NCI-H146 (cell line): ENCODE measurements at regions not wholly inside any gene's neighbourhood (a gene's known extent, or its start where the extent isn't known, plus 50 kb on each side); places are given as distances from the start of the nearest gene placed in this dataset.

ENCODE experiments used
- DNase-seq: peaks from one replicate; lab custom pipeline; 2025; lab: John Stamatoyannopoulos, UW

DNA sequence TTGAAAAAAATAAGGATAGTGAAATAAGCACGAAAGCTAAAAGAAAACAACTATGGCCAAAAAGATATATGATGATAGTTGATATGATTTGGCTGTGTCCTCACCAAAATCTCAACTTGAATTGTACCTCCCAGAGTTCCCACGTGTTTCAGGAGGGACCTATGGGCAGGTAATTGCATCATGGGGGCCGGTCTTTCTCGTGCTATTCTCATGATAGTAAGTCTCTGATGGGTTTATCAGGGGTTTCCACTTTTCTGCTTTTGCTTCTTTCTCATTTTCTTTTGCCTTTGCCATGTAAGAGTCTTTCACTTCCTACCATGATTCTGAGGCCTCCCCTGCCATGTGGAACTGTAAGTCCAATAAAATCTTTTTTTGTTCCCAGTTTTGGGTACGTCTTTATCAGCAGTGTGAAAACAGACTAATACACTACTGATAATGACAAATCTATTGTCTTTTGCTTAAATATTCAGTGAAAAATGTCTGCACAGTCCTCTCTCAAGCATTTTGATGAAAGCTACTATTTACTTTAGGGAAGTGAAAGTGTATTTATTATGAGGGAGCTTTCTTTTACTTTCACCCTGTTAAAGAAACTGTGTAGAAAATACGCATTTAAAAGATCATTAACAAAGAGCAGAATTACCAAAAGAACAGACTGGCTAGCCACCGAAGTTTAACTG, 389.1 kb downstream of the HTR1B start:
- DNase-seq, result no peak

DNA sequence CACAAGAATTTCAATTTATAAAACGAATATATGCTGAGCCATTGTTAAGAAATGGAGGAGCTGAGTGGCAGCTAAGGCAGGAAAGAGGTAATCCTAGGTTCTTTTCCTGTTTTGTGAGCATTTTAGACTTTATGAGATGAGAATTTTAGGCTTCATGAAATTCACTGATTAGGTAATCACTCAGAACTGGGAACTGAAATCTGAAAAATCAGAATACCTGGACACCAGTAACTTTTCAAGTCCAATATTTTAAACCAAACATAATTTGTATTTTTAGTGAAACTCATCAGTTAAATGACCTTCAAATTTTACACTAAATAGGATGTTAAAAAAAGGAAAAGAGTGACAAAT, 389.9 kb downstream of the HTR1B start:
- no peak for DNase-seq

DNA sequence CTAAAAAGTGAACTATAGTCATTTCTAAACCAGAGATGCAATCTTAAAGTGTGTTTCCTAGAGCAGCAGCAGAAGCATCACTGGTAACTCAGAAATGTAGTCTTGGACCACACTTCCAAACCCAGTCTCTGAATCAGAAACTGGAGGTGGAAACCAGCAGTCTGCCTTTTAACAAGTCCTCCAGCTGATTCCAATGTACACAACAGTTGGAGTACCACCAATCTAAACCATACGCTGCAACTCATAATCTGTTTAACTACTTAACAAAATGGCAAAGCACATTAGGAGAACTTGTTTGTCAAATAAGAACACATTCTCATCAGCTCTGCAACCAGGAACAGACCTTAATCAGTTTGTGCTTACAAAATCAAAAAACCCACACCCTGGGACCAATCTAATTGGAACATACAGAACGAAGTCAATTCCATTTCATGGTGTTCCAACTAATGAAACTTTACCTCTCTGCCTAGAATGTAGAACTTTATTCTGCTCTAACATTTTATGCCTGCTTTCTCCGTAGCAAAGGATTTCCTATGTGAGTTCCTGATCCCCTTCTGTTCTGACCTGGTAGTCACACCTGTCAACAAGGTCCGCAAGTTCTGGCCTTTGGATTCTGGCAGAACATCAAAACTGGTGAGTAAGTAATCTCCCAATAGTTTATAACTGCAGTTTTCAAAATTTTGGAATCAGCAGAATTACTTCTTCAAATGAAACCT, 390.4 kb downstream of the HTR1B start:
- no peak for DNase-seq

DNA sequence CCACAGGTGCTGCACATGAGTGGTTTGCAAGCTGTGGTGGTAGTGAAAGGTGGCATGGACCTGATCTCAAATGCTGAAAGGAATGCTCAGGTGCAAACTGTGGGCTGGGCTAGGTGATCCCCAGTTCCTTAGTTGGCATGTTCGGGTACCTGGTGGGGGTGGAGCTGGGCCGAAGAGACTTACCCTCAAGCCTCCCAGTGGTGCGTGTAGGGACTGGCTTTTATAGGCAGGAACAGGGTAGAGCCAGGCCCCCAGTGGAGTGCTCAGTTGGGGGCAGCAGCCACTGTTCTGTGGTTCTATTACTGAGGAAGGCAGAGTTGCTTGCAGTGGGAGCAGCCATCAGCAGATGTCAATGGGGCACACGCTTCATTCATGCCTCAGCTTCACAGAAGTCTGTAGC, 399.8 kb downstream of the HTR1B start:
- no peak for DNase-seq

- no peak for DNase-seq
Measured at GRCh38 chr6:77055711-77056110, 407.6 kb downstream of the HTR1B start.

GRCh38 chr6:77040568-77041195, 422.6 kb downstream of the HTR1B start:
- DNase-seq, result no peak

- DNase-seq, result no peak
Measured at GRCh38 chr6:77038807-77039206, 424.5 kb downstream of the HTR1B start.

GRCh38 chr6:77037439-77037838, 425.9 kb downstream of the HTR1B start:
- no peak for DNase-seq

GRCh38 chr6:77036400-77036799, 426.9 kb downstream of the HTR1B start:
- no peak for DNase-seq

DNA sequence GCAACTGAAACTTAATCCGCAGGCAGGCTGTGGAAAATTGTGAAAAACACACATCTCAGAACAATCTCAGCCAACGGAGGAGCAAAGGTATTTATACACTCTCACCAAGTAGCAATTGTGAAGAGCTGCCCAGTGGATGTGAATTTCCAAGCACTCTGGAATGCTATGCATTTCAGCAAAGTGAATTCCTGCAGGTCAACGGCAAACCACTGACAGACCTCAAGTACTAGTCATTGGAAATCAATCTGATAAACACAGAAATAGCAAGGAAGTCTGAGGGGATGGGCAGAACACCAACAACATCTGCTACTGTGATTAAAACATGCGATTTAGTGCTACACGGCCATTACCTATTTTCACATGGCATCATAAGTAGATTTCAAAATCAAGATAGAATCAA, 429.1 kb downstream of the HTR1B start:
- DNase-seq, result no peak

DNA sequence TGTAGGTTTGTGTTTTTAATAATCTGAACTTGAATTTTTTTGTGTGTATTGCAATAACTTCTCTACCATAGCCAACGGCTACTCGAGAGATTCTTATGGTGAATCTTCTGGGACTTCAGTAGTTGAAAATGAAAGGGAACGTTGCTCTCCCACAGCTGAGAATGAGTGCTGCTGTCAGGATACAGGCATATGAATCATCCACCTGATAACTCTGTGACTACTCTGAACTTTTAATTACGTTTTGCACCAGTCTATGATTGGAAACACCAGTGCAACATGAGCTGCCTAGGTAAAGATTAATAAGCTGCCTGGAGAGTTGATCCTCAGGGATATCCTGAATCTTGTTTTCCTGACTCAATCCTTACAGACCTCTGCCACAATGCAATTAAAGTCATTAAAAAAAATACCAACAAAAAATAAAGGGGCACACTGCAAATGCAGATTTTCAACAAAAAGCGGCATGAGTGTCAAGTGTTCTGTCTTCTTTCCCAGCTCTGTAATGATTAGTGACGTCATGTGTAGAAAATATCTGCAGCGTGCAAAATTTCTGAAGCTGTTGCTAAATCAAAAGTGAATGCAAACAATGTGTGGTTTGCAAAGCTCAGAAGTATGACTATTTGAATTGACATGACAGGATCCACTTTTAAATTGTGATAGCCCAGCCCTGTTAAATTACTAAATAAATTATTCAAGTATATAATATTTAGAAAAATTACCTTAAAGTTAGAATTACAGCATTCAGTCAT, 432.2 kb downstream of the HTR1B start:
- no peak for DNase-seq

GRCh38 chr6:77026341-77026740, 436.9 kb downstream of the HTR1B start:
- no peak for DNase-seq

GRCh38 chr6:77025736-77026223, 437.5 kb downstream of the HTR1B start:
- no peak for DNase-seq

DNA sequence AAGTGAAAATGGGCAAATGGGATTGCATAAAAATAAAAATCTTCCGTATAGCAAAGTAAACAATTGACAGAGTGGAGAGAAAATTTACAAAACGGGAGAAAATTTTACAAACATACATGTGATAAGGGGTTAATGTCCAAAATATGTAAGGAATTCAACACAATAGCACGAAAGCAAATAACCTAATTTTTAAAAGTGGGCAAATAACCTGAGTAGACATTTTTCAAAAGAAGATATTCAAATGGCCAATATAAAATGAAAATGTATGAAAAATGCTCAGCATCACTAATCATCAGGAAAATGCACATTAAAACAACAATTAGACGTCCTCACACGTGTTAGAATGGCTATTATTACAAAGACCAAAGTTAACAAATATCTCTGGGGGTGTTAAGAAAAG, 441.5 kb downstream of the HTR1B start:
- DNase-seq, result no peak

DNA sequence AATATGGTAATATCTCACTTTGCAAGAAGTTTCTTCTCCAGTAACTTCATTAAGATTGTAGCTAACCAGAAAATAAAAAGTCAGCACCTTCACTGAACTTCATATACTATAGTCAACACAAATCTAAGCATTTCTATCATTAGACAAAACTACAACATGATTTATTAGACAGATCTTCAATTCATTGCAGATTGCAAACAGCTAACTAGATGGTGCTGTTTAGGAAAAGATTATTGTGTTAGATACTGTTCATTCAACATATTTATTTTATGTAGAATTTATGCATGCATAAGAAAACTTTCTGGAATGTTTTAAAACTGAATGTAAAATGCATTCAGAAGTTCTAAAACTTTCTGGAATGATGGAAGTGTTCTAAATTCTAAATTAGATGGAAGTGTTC, 442.1 kb downstream of the HTR1B start:
- no peak for DNase-seq

GRCh38 chr6:77019081-77019480, 444.2 kb downstream of the HTR1B start:
- DNase-seq, result no peak

- DNase-seq, result no peak
Measured at GRCh38 chr6:77017537-77017936, 445.8 kb downstream of the HTR1B start.

- DNase-seq, result no peak
Measured at GRCh38 chr6:77015350-77015749, 447.9 kb downstream of the HTR1B start.

GRCh38 chr6:77011929-77012545, 451.3 kb downstream of the HTR1B start:
- DNase-seq, result no peak

DNA sequence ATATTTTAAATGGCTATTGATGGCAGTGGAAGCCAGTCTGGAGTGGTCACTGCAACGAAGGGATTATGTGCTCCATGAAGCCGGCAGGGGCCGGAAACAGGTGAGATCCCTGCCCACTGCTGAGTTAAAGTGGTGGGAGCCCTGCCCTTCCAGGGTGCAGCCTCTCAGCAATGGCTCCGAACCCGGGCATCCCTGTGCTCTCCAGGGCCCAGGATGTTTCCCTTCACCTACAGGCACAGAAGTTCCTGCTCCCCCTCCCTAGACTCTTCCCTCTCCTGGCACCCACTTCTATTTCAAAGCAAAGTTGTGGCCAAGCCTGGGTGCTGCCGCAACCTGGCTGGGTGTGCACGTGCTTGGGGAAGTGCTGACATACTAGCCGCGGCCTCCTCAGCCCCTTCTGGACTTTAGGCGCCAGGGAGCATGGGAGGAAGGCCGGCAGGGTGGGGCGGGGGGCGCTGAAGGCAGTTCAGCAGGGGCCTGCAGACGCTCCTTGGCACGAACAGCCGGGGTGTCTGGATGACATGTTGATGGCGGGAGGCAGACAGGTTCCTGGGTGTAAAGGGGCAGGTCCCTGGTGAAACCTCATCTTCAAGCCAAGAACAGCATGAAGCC, 452.3 kb downstream of the HTR1B start:
- no peak for DNase-seq

- DNase-seq, result peak; percentile 11
Measured at GRCh38 chr6:76992553-76992952, 470.7 kb downstream of the HTR1B start.

- no peak for DNase-seq
Measured at GRCh38 chr6:76984572-76984971, 478.7 kb downstream of the HTR1B start.
